ENCODE measurements at regions not wholly inside any gene's neighbourhood (a gene's known extent, or its start where the extent isn't known, plus 50 kb on each side); places are given as distances from the start of the nearest gene placed in this dataset.

- BruUV-seq (replicated peaks): no TSS peak
- H3K27me3 ChIP-seq (ENCODE audit: control insufficient read depth, insufficient read depth, low read length): no peaks in the 10 kb centered on the region
- ATAC-seq (no peak), DNase-seq (ENCODE audit: low read depth, low spot score) (no peak)
- no peaks in the 10 kb centered on the region for H3K36me3 ChIP-seq (ENCODE audit: control insufficient read depth, insufficient read depth, low read length)
- no peaks in the 10 kb centered on the region for H3K4me1 ChIP-seq (ENCODE audit: control insufficient read depth, insufficient read depth, low read length)
- H3K9me3 ChIP-seq (ENCODE audit: control insufficient read depth, insufficient read depth, low read depth, low read length): no peaks in the 10 kb centered on the region
- intact Hi-C loops (cut with micrococcal nuclease; ENCODE audit: unreplicated experiment): no loop called here
- POLR2A ChIA-PET: interaction anchor here (0.6 kb wide), 1 partner anchor 172 kb away, joined by 3 read pairs; no protein-coding TSS in a partner anchor
- no peak for TF ChIP-seq POLR2AphosphoS5 (IDR thresholded peaks at IDR 0.05; ENCODE audit: low read depth, low read length)
- TF ChIP-seq, protein P1, sequence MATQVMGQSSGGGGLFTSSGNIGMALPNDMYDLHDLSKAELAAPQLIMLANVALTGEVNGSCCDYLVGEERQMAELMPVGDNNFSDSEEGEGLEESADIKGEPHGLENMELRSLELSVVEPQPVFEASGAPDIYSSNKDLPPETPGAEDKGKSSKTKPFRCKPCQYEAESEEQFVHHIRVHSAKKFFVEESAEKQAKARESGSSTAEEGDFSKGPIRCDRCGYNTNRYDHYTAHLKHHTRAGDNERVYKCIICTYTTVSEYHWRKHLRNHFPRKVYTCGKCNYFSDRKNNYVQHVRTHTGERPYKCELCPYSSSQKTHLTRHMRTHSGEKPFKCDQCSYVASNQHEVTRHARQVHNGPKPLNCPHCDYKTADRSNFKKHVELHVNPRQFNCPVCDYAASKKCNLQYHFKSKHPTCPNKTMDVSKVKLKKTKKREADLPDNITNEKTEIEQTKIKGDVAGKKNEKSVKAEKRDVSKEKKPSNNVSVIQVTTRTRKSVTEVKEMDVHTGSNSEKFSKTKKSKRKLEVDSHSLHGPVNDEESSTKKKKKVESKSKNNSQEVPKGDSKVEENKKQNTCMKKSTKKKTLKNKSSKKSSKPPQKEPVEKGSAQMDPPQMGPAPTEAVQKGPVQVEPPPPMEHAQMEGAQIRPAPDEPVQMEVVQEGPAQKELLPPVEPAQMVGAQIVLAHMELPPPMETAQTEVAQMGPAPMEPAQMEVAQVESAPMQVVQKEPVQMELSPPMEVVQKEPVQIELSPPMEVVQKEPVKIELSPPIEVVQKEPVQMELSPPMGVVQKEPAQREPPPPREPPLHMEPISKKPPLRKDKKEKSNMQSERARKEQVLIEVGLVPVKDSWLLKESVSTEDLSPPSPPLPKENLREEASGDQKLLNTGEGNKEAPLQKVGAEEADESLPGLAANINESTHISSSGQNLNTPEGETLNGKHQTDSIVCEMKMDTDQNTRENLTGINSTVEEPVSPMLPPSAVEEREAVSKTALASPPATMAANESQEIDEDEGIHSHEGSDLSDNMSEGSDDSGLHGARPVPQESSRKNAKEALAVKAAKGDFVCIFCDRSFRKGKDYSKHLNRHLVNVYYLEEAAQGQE (IDR thresholded peaks at IDR 0.05; ENCODE audit: insufficient read depth in 1 of 2, low read depth in 2 of 2, low read length in 1 of 2): no peak
- in situ Hi-C loops (cut with HindIII; ENCODE audit: low pct_unique_long_range_greater_than_20kb, low sequenced_read_pairs): no loop called here
- H3K4me3 ChIP-seq (ENCODE audit: low read depth in 2 of 2, low read length in 2 of 2): no peak overlapping the region
- H3K27ac ChIP-seq (ENCODE audit: low read length): no peak overlapping the region; the same call in 1 of the 2 replicates
- CTCF ChIA-PET: no interaction called here
Observed at GRCh38 chr5:125154301-125155110, 408.1 kb upstream of the ZNF608 start.

GRCh38 chr5:125160787-125161502, 414.5 kb upstream of the ZNF608 start:
- in situ Hi-C loops (cut with HindIII; ENCODE audit: low pct_unique_long_range_greater_than_20kb, low sequenced_read_pairs): no loop called here
- H3K4me1 ChIP-seq (ENCODE audit: control insufficient read depth, insufficient read depth, low read length): no peaks in the 10 kb centered on the region
- intact Hi-C loops (cut with micrococcal nuclease; ENCODE audit: unreplicated experiment): no loop called here
- no peaks in the 10 kb centered on the region for H3K36me3 ChIP-seq (ENCODE audit: control insufficient read depth, insufficient read depth, low read length)
- ATAC-seq (peak; percentile 56; the same call in 1 of the 2 replicates), DNase-seq (ENCODE audit: low read depth, low spot score) (no peak)
- H3K27me3 ChIP-seq (ENCODE audit: control insufficient read depth, insufficient read depth, low read length): no peaks in the 10 kb centered on the region
- no peak overlapping the region for H3K4me3 ChIP-seq (ENCODE audit: low read depth in 2 of 2, low read length in 2 of 2)
- H3K9me3 ChIP-seq (ENCODE audit: control insufficient read depth, insufficient read depth, low read depth, low read length): no peaks in the 10 kb centered on the region
- ChIA-PET CTCF (no interaction called here), POLR2A (no interaction called here)
- TF ChIP-seq CTCF (IDR thresholded peaks at IDR 0.05): no peak
- TF ChIP-seq POLR2AphosphoS5 (IDR thresholded peaks at IDR 0.05; ENCODE audit: low read depth, low read length): no peak
- no peak for TF ChIP-seq SIN3A (IDR thresholded peaks at IDR 0.05; ENCODE audit: borderline replicate concordance, insufficient read depth, low read depth, low read length)
- TF ChIP-seq, protein P1 (IDR thresholded peaks at IDR 0.05; ENCODE audit: insufficient read depth in 1 of 2, low read depth in 2 of 2, low read length in 1 of 2): no peak
- TF ChIP-seq TCF7L2 (IDR thresholded peaks at IDR 0.05; ENCODE audit: low read depth, low read length): no peak
- BruUV-seq (replicated peaks): no TSS peak
- H3K27ac ChIP-seq (ENCODE audit: low read length): no peak overlapping the region
